T-helper 1 cell (primary cell): ENCODE measurements at regions not wholly inside any gene's neighbourhood (a gene's known extent, or its start where the extent isn't known, plus 50 kb on each side); places are given as distances from the start of the nearest gene placed in this dataset.
"Not testable (repeated sequence)": the region's sequence is repeated elsewhere in the genome, so short reads cannot be mapped to it uniquely, and the experiment has no call there.

Source experiments
- DNase-seq, 5 donors: peaks; one replicate each; pipeline ENCODE4 v3.0.0-alpha.2; 2012 to 2020

- DNase-seq: no peak
These were observed 726.1 kb downstream of the CDH18 start for GRCh38 chr5:19261879-19262278.

DNA sequence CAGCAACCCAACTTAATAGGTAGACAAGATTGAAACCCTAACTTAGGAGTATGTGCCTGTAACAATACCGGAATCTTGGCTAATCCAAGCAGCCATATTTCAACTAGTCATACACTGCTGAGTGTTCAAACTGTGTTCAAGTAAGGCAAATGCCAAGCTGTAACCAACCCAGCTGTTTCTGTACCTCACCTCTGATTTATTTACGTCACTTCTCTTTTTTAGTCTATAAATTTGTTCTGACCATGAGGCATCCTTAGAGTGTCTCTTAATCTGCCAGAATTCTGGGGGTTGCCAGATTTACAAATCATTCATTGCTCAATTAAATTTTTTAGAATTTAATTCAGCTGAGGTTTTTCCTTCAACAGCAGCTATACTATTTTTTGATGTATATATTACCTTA is 723.2 kb downstream of the CDH18 start:
- no peak for DNase-seq

DNA sequence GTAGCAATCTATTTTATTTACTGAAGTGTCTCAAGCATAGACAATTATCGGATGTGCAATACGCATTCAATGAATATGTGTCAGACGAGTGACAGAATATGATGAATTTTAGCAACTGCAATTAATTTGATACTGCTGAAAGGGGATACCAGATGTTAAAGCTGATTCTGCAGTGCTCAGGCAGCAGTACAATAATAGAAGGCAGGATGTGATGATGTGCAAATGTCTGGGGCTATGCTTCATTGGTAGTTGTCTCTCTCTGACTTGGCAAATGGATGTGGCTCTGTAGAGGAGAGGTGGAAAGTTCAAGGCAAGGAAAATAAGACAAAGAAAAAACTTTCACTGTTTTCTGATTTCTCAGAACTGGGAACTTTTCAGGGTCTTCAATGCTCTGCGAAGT is 721.2 kb downstream of the CDH18 start:
- no peak for DNase-seq

- no peak for DNase-seq
These were observed 717.8 kb downstream of the CDH18 start for GRCh38 chr5:19270153-19270552.

DNA sequence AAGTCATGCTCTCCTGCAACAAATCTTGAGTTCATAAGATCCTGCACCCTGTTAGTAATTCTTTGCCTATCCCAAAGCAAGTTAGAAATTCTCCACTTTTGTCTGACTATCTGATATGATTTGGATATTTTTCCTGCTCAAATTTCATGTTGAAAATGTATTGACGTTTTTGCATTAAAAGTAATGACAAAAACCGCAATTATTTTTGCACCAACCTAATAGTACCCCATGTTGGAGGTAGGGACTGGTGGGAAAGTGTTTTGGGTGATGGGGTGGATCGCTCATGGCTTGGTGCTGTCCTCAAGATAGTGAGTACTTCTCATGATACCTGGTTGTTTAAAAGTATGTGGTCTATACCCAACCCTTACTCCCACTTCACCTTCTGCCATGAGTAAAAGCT is 713.4 kb downstream of the CDH18 start:
- DNase-seq: no peak

- DNase-seq: no peak
These were observed 702.7 kb downstream of the CDH18 start for GRCh38 chr5:19285286-19285685.

- not testable (repeated sequence) for DNase-seq
These were observed 700.3 kb downstream of the CDH18 start for GRCh38 chr5:19287548-19288277.

- DNase-seq: not testable (repeated sequence)
These were observed 699.7 kb downstream of the CDH18 start for GRCh38 chr5:19288311-19288710.

GRCh38 chr5:19297934-19298333 is 690.1 kb downstream of the CDH18 start:
- no peak for DNase-seq

GRCh38 chr5:19301271-19301670 is 686.7 kb downstream of the CDH18 start:
- no peak for DNase-seq

- no peak for DNase-seq
These were observed 673.2 kb downstream of the CDH18 start for GRCh38 chr5:19314840-19315239.

DNA sequence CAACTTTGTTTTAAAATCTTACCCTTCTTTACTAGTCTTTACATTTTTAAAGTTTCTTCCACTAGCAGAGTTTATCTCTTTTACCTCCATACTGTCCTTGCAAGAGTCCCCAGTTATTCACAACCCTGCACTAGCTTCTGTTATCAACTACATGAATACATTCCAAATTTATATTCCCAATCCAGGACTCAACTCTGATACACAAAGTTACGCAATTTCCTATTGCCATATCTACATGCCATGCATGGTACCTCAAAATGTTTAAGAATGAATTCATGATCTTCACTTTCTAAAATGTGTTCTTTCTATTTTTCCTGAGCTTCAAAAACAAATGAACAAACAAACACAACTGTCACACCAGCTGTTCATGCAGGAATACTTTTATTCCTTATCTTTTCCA is 668.7 kb downstream of the CDH18 start:
- no peak for DNase-seq

DNA sequence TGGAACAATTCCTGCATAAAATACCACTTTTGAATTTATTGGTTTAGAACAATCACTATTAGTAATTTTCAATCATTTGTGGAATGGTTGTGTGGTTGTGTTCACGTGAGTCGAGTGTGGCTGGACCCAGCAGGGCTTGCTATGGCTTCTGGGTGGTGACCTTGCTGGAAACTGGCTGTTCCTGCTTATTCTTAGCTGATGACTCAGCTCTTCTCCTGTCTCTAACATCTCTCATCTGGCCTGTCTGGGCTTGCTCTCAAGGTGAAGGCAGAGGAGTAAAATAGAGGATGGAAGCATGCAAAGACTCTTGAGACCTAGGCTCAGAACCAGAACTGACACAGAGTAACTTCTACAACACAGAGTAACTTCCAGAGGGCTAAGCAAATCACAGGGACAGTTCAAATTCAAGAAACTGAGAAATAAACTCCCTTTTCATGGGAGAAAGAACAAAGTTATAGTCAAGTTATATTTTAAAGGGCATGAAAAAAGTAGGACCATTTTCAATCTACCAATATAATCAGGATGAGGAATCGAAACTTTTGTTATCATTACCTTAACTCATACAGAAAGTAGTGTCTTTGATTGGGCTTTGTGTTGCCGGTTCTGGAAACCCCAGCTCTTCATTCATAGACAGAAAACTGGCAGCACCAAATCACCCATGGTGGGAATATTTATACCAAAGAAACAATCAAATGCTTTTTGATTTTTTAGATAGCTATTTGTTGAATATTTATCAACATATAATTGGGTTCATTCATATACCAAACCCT is 665.1 kb downstream of the CDH18 start:
- no peak for DNase-seq

DNA sequence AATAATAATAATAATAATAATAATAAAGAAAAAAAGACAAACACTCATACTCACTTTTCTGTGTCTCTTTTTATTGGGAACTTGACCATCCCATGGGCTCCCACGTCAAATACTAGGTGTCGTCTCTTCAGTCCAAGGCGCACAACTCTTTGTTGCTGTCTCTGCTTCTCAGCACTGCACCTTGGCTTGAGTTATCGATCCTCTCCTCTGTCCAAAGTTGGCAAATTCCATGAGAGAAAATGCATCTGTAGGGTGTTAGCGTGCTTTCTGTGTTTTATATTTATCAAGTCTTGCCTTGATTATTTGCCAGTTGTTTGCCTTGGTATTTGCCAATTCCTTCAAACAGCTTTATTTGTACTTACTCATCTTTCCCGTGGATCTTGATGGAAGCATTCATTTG is 653.7 kb downstream of the CDH18 start:
- no peak for DNase-seq

GRCh38 chr5:19342942-19343341 is 645.1 kb downstream of the CDH18 start:
- no peak for DNase-seq

- no peak for DNase-seq
These were observed 635.9 kb downstream of the CDH18 start for GRCh38 chr5:19352120-19352519.

- DNase-seq: no peak
These were observed 619.0 kb downstream of the CDH18 start for GRCh38 chr5:19369048-19369447.

- DNase-seq: no peak
These were observed 618.4 kb downstream of the CDH18 start for GRCh38 chr5:19369561-19369960.

- DNase-seq: no peak
These were observed 617.2 kb downstream of the CDH18 start for GRCh38 chr5:19370655-19371386.

GRCh38 chr5:19388391-19388790 is 599.6 kb downstream of the CDH18 start:
- DNase-seq: no peak

DNA sequence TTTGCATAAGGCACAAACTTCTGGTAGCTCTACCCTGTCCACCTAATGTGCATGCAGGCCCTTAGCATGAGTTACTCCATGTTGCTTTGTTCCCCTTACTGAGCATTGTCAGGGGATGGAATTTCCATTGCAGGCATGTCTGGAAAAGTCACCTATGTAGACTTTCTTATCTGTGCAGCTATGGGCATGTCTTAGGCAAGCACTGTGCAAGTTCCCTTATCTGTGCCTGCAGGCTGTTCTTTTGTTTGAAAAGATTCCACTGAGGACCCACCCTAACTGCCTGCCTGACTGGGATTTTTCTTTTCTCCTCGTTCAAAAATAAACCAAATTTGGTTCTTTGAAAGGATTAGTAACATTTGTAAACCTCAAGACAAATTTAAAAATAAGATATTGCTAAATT is 587.0 kb downstream of the CDH18 start:
- no peak for DNase-seq

DNA sequence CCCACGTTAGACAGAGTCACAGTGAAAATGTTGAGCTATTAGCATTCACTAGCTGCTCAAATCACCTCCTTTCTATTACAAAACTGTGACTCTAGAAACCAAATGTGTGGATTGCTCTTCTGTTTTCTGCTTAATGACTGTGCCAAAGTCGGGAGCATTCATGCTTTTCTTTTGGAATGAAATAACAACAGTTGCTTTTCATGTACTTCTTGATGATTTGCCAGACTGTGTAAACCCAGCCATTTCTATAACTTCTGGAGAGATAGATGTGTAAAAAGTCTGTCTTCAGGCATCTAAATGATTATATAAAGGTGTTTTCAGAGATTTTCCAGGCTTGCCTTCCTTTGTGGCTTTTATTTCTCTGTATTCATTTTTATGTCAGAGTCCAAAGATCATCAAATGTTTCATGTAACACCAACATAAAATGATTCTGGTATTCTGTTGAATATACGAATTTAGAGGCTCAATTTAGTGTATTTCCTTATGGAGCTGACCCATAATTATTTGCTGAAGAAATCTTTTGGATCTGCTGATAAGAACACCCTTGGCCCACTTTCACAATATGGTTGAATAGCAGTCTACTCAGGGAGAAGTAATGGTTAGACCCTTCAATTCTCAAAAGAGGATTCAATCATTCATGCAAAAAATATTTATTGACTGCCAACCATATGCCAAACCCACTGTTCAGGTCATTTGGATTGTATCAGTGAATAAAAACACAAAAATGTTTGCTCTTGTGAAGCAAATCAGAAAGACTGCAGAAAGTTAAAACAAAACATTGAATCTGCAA is 581.2 kb downstream of the CDH18 start:
- DNase-seq: no peak

DNA sequence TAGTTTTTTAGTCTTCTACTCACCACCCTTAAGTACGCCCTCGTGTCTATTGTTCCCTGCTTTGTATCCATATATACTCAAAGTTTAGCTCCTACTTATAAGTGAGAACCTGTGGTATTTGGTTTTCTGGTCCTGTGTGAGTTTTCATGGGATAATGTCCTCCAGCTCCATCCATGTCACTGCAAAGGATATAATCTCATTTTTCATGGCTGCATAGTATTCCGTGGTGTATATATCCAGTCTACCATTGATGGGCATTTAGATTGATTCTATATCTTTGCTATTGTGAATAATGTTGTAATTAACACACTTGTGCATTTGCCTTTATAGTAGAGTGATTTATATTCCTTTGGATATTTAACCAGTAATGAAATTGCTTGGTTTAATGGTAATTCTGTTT is 579.9 kb downstream of the CDH18 start:
- no peak for DNase-seq
